ENCODE measurements at regions not wholly inside any gene's neighbourhood (a gene's known extent, or its start where the extent isn't known, plus 50 kb on each side); places are given as distances from the start of the nearest gene placed in this dataset.

DNA sequence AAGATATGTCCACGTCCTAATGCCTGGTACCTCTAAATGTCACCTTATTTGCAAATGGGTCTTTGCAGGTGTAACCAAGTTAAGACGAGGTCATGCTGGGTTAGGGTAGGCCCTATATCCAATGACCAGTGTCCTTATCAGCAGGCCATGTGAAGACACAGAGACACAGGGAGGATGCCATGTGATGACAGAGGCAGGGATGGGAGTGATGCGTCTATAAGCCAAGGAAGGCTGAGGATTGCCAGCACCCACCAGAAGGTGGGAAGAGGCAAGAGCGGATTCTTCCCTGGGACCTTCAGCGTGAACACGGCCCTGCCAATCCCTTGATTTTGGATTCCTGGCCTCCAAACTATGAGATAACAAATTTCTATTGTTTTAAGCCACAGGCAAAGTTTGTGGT is 123.4 kb upstream of the CXCL14 start:
- no peak for DNase-seq (ENCODE audit: low read depth, low spot score)

DNA sequence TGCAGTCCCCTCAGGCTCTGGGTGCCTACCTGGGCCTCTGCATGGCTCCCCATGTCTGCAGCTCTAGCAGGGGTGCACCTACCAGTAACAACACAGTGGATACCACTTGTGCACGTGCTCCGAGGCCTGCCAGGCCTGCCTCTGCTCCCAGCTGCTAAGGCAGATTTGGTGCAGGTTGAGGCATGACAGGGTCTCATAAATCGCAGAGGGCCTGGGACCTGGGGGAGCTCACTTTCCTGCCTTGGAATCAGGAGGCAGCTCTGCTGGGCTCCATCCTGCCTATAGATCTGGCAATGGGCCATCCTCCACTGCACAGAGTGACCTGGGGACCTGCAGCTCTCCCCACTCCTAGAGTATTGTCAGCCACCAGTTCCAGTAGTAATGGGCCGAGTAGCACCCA is 121.9 kb upstream of the CXCL14 start:
- DNase-seq (ENCODE audit: low read depth, low spot score), result no peak

DNA sequence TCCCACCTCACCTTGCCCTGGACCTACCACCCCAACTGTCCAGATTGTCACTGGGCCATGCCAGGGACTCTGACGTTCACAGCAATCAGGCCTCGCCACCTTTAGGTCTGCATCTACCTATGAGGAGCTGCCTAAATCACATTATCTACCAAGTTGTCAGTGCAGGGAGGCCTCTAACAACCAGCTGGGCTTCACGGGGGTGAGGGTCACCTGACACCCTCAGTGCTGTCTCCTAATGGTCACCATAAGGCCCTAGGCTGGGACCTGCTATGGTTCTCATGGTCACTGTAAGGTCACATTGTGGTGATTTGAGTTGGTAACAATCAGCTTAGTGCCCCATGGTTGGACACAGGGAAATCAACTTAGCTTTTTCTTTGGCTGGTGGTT is 119.2 kb upstream of the CXCL14 start:
- no peak for DNase-seq (ENCODE audit: low read depth, low spot score)

DNA sequence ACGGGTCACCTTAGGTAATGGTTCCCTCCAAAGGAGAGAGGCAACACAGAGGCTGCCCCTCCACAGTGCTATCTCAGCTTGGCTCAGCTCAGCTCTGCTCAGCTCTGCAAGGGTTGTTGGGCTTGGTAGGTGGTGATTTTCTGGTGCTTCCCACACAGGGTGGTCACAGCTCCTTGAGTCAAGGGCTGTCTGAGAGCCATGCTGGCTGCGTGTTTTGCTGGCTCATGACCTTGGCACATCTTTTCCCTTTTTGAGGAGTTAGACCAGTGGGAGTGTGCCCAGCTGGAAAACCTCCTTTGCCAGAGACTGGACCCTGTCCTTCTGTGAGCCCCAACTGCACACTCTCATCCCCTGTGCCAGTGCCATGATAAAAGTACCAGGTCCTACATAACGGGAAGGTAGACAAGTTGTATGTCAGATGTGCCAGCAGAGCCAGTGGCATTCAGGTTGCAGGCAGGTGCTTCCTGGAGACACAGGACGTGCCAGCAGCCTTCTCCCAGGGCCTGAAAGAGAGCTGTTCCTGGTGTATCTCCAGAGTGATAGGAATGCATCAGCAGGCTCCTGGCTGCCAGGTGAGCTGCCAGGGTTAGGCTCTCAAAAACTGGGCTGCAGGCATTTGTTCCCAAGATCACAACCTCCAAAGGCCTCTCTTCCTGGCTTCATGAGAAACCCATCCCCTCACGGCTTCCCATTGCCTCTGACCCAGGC is 118.6 kb upstream of the CXCL14 start:
- DNase-seq (ENCODE audit: low read depth, low spot score), result no peak

DNA sequence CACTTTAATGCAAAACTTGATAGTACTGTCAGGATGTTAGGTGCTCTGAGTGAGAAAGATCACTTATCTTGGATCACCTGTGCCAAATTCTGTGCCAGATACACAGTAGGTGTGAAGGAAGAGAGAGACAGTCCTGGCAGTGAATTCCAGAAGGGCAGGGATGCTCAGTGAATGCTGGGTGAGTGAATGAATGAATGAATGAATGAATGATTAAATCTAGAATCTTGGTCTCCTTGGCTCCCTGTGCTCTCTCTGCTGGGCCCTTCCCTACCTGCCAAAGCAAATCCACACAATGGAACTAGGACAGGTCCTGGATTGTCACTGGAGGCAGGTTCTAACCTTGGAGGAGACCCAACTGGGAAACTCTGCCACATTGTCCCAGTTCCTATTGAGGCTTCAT is 117.5 kb upstream of the CXCL14 start:
- no peak for DNase-seq (ENCODE audit: low read depth, low spot score)

DNA sequence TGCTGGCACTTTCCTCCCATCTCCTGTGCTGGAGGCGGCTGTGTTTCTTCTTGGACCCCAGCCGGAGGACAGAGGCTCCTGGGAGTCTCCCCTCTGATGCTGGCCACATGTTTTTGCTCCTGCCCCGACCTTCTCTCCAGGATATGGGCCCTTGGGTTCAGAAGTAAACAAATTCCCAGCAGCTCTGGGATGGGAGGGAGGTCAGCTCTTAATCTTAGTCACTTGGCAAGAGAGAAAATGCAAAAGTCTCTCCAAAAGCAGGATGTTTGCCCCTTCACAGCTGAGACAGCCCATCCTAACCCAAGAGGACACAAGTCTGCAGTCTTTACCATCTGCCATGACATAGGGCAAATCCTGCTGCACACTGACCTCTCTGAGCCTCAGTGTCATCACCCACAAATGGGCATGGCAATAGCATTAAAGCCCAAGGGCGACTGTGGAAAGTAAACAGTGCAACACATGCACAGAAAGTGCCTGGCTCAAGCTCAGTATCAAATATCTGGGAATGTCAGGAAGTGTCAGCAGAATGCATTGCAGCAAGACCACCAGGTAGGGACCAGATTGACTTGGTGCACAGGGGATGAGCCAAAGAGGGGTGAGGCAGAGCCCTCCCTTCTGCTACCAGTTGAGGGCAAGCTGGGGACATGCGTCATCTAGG is 117.0 kb upstream of the CXCL14 start:
- no peak for DNase-seq (ENCODE audit: low read depth, low spot score)

DNA sequence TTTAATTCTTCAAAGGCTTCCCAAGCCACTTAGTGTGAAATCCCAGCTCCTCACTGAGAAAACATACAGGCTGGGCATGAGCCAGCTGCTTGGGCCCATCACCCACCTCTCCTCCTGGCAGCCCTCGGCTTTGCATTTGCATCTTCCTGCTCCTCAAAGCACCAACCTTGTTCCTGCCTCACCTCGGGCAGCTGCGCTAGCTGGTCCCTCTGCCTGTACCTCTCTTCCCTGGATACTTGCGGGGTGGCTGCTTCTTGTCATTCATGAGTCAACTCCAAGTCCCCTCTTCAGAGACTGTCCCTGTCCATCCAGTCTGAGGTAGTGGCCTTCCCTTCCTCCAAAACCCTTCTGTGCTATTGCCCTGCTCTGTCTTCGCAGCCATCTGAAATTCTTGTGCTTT is 116.1 kb upstream of the CXCL14 start:
- no peak for DNase-seq (ENCODE audit: low read depth, low spot score)

DNA sequence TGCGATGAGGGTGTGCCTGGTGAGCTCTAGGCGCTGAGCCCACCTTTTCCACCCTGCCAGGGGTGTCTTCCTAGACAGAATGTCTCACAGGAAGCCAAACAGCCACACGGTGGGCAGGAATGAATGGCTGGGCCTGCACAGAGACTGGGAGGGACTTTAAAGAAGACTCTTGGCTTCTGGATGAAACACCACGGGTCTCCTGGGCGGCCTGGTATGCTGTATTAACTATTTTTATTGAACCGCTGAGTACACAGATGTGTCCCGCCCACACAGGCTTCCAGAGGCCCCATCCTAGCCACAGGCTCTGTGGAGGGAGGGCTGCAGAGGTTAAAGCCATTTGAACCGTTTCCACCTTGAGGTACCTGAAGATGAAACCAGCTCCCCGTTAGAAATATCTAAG is 115.2 kb upstream of the CXCL14 start:
- no peak for DNase-seq (ENCODE audit: low read depth, low spot score)

DNA sequence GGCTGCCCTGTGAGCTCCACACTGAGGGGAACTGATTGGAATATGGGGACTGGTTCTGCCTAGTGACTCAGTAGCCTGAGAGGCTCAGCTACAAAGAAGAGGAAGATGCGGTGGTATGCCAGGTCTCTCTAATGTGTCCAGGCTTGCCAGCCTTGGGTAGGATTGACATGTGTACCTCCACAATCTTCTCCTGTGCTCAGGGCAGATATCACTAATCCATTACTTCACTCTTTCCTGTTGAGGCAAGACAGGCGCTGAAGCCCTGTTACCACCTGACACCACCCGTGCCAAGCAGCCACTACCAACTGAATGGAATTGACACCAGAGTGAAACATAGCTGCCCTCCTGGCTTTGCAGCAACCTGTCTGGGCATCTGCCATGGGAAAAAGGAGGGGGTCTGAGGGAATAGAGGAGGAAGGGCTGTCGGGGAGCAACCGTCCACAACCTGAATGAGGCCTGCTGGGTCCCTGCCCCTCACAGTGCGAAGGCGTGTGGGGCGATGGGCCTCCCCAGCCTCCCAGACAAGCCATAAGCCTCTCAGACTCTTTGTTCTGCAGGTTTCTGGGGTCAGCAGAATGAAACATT is 114.7 kb upstream of the CXCL14 start:
- DNase-seq (ENCODE audit: low read depth, low spot score), result no peak

DNA sequence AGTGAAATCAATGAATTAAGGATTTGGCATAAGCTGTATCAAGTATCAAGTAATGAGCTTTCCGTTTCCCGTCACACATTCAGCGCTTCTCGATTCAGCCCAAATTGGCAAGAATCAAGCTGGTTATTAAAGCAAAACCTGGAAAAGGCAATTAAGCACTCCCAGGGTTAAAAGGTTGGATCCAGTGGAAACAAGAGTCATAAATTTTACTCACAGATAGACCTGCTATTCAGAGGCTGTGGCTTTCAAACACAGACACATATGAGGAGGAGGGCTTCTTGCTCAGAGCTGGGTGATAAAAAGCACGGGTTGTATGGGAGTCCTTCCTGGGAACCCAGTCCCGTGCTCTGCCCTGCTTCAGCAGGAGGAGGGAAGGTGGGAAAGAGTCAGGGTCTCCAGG is 112.3 kb upstream of the CXCL14 start:
- DNase-seq (ENCODE audit: low read depth, low spot score), result no peak

DNA sequence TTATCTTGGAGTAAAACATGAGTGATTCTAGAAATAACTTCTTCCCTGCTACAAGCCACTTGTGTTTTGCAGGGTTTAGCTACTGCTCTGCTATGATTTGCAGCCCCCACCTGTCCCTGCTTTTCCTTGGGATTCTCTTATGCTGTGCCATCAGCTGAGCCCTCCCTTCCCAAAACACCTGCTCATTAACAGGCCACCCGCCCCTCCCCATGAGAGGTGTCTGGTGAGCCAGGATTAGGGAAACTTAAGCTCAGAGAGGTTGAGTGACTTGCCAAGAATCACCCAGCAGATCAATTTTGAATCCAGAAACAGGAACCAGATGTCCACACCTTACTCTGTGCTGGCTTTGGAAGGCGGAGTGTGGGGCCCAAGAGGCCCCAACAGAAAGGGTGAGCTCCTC is 111.7 kb upstream of the CXCL14 start:
- DNase-seq (ENCODE audit: low read depth, low spot score), result no peak

DNA sequence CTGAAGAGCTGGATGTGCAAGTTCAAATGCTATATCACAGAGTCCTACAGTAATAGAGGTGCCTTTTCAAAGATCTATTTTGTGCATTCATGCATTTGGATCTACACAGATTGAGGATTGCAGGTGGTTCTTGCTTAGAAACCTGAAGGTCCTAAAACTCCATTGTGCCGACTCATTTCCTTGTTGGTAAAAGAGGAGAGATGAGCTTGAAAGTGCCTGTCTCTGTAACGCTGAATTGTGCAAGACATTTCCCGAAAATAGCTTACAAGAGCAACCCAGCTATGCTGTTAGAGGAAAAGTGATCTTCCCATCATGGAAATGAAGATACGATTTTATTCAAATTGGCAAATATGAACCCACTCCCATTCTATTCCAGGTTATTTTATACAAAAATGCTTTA is 110.7 kb upstream of the CXCL14 start:
- no peak for DNase-seq (ENCODE audit: low read depth, low spot score)

DNA sequence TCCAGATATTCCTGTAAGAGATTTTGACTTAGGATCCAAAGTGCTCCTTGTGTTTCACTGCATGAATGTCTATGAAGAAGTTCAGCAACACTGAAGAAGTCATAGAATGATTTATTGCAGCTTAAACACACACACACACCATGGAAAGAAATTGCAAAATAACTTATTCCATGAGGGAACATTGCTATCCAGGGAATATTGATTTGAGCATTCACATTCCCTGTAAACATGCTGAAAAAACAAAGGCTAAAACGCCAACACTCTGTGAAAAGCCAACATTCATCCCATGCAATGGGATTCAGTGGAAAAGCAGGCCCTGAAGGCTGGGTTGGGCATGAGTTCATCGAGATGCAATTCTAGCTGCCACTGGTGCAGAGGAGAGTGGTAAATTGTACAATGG is 109.6 kb upstream of the CXCL14 start:
- DNase-seq (ENCODE audit: low read depth, low spot score), result no peak

DNA sequence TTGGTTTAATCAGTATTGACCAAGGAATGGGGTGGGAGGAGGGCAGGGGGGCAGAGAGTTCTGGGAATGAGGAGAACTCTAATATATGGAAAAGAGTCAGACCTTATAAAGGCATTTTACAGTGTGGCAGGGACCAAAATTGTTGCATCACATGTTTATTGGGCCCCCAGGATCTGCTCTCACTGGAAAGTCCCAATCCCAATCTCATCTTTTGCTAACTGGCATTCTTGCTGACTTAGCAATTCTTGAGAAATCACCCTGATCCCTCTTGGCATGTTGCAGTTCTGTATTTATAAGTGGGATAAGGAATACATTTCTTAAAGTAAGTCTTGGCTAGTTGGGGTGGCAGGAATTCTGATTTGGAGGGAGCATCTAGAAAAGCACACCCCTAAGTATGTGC is 104.4 kb upstream of the CXCL14 start:
- no peak for DNase-seq (ENCODE audit: low read depth, low spot score)

DNA sequence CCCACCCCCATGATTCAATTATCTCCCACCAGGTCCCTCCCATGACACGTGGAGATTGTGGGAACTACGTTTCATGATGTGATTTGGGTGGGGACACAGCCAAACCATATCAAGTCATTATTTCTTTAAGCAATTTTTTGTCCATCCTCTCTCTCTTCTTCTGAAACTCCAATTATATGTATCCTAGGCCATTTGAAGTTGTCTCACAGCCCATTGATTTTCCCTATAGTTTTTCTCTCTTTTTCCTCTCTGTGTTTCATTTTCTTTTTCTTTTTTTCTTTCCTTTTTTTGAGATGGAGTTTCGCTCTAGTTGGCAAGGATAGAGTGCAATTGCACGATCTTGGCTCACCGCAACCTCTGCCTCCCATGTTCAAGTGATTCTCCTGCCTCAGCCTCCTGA is 101.9 kb upstream of the CXCL14 start:
- no peak for DNase-seq (ENCODE audit: low read depth, low spot score)

DNA sequence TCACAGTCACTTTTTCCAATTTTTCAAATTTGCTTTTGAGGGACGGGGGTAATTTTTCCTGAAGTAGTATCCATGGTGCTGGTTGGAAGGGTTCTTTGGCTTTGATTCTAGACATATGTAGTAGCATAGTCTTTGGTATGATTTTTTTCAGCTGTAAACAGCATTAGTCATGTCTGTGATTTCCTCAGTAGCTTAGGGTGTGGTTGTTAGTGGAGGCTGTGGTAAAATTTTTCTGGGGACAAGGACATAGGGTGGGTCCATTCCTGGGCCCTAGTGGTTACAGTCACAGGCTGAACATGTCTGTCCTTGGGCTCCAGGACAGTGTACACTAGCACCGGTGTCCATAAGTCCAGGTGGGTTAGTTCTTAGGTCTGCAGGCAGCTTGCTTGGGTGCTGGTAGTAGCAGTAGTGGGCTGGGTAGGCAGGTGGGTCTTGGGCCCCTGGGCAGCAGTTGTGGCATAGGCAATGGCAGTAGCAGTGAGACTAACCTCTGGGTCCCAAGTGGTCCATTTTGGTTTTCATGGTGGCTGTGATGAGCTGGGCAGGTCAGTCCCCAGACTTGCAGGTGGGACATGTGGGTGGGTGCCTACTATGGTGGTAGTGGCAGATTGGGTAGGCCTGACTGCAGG is 100.0 kb upstream of the CXCL14 start:
- no peak for DNase-seq (ENCODE audit: low read depth, low spot score)

DNA sequence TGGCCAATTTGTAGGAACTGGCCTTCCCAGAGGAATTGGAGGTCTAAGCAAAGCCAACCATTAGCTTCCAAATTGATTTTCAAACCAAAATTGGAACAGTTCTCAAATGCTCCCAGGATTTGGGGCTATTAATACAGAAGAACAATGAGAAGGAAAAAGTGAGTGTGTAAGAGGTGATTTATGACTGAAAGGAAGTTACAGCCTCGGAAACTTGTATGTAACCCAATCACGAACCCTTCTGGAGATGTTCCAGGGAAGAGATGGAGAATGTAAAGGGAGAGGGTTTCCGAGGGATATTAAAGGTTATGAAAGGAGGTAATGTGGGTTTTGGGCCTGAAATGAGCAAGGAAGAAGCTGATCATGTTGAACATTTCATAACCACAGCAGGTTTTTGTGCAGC is 93.2 kb upstream of the CXCL14 start:
- DNase-seq (ENCODE audit: low read depth, low spot score), result no peak

DNA sequence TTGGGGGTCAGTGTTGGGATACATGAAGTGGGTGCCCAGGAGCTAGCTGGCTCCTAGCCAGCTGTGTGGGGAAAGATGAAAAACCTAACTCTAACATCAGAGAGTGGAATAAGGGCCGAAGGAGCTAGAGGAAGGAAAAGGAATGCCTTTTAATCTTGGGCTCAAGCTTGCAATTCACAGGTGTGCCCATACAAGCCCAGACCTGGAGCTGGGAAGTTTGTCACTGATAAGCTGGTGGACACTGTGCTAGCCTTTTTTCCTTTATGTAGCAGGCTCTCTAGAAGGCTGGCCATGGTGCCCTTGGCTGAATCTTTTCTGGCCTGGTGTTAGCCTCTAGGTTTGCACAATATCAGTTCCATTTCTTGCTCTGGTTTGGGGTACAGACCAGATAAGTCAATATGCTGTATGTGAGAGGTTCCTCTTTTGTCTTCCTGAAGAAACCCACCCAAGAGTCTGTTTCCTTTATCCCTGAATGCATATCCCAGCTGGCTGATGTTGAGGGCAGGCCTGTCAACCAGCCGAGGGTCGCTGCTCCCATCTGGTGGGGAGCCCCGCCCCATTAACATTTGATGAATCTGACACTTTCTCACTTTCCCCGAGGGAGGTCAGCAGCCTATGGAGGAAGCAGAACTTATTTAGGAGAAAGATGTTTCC is 92.4 kb upstream of the CXCL14 start:
- DNase-seq (ENCODE audit: low read depth, low spot score), result no peak

DNA sequence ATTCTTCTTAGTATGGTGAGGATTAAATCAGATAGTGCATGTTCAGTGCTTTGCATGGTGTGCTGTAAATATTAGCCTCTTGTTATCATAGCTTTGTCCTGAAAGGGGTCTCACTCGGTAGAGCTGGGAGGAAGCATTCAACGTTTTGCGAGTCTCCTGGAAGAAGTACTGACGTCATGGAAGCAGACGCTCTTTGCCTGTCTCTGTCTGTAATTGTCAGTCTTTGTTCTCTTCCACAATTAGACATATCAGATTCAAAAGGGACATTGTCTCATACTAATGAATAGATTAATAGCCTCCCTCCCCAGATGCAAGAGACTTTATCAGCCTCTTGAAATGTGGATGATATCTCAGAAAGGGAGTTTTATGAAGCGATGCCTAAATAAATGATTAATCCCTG is 91.8 kb upstream of the CXCL14 start:
- no peak for DNase-seq (ENCODE audit: low read depth, low spot score)

DNA sequence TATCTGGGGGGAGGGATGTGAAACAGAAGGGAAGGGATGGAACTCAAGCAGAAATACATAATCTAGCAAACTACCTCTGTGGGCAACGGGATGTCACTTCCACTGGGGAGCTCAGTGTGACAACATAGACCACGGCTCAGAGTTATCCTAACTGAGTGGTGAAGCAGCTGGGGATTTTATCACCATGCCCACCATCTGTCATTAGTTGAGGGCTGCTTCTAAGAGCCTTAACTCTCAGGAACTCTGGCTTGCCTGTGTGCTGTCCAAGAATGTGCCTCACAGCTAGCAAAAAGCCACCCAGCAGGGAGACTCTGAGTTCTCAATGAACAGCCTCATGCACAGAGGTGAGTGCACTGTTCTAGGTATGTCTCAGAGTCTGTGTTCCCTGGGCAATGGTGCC is 90.6 kb upstream of the CXCL14 start:
- no peak for DNase-seq (ENCODE audit: low read depth, low spot score)

DNA sequence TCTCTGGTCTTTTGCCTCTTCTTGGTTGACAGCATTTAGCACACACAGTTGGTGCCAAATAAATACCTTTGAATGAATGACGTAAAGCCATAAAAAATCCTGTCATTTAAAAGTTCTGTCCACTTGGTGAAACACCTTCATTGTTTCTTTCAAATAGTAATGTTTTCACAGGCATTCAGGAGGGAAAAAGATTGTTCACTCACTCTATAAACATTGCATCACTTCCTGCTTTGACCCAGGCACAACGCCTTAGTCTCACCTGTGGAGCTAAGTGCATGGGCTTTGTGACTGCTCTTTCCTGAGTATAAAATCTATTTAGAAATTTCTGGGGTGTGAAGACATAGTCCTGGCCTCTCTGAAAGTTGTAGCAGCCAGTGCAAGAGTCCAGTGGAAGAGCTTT is 88.9 kb upstream of the CXCL14 start:
- no peak for DNase-seq (ENCODE audit: low read depth, low spot score)

DNA sequence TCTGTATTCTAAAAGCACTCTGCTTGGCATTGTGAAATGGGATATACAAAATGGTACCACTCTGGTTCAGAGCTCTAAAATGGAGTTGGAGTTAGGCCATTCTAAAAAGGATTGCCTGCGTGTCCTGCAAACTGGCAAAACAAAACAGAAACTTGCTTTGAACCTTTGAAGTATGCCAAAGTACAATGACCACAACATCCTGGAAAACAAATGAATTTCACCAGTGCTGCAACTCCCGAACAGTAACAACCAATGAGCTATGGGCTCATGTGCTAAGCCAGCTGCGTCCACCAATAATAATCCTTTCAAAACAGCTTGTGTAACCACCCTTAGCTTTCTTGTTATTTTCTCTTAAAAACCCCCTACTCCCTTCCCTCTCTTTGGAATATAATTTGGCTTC is 88.4 kb upstream of the CXCL14 start:
- no peak for DNase-seq (ENCODE audit: low read depth, low spot score)

DNA sequence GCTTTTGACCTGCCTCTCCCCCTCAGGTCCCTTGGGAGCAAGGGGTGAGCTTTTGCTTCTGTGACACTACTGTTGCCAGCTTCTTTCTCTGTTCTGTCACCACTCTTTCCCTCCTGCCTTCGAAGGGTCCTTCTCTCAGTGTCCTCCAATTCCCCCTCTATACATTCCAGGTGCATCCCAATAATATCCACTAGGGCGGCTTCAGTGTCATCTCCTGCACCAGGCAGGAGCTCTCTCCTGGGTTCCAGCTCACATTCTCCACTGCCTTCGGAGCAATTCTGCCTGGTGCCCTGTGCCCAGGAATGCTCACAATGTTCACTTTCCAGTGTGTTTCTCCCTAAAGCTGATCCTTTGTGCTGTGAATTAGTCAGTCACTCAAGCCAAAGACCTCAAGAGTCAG is 83.9 kb upstream of the CXCL14 start:
- DNase-seq (ENCODE audit: low read depth, low spot score), result no peak
